Inferior parietal cortex (tissue), 1 donor: ENCODE measurements at regions not wholly inside any gene's neighbourhood (a gene's known extent, or its start where the extent isn't known, plus 50 kb on each side); places are given as distances from the start of the nearest gene placed in this dataset.
"Not testable (repeated sequence)": the region's sequence is repeated elsewhere in the genome, so short reads cannot be mapped to it uniquely, and the experiment has no call there.

Experiments
- DNase-seq: peaks from one replicate; pipeline ENCODE4 v3.0.0-alpha.2; 2016; ENCODE audit errors: extremely low spot score

DNA sequence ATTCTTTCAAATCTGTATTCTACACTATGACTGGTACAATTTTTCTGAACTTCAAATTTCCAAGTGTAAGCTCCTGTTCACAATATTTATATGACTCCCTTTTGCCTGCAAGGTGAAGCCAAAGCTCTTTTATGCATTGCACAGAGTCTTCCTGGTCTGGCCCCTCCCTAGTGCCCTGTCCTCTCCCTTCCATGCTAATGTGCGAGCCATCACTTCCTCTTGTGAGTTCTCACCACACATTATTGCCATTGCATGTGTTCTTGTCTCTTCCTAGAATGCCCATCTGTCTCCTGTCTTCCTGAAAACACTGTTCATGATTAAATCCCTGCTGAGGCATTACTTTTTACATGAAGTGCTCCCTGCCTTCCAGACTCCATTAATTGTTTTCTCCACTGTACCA, 169.9 kb downstream of the MC4R start:
- DNase-seq = no peak

DNA sequence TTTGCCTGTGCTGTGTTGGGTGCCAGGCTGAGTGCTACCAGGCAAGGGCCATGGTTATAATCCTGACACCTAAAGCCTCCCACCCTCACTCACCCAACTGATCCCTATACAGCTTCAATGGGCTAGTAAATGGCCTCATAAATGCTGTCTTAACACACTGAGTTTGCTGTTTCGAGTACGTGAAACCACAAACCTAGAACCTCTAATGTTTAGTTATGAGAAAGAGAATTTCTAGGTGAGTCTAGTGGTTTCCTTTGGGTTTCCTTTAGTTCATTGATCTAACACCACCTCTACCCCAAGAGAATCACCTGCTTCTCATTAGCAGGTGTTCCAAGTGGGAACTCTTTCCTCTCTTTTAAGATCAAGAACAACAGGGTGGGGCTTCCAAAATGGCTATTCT, 172.0 kb downstream of the MC4R start:
- no peak for DNase-seq

DNA sequence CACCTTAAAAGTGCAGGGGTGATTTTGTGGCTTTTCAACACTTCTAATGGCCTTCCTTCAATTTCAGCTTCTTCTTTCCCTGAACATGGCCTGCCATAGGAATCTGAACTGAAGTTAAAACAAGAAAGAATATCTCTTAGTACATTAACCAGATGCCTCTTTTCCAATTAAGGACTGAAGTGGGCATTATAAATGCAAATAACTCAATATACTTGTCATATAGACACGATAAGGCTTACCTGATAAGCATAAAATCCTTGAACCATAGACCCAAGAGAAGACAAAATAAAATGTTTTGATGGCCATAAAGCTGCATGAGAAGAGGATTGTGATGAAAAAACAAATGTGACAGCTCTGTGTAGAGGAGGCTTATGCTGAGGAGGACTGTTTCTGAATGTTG, 173.1 kb downstream of the MC4R start:
- DNase-seq = no peak

DNA sequence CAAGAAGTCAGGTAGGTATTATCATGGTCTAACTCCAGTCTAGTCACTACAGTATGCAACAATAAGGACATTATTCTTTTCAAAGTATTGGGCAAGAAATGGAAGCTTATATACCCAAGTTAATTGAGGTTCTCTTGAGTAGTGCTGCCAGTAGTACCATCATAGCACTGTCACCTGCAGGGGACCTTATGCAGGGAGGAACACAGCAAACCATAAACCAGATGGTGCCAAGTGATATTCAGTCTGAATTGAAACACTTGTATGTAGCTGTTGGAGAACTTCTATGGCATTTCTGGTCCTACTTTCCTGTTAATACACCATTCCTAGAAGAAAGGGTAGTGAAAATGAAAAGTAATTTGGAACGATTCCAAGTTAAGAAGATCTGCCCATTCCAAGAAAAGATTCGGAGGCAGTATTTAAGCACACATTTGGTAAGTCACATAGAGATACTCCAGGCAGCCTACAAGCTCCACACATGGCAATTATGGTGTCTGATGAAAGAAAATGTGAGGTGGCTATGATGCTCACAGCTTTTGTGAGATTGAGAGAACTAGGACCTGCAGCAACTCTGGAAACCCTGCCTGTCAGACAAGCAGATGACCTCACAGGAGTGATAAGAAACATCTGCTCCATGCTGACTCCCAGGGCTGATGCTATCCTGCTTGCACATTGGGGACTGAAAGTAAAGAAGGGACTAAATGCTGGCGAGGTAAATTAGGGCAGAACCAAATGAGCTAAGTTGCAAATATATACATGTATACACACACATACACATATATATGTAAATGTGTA, 174.7 kb downstream of the MC4R start:
- no peak for DNase-seq

DNA sequence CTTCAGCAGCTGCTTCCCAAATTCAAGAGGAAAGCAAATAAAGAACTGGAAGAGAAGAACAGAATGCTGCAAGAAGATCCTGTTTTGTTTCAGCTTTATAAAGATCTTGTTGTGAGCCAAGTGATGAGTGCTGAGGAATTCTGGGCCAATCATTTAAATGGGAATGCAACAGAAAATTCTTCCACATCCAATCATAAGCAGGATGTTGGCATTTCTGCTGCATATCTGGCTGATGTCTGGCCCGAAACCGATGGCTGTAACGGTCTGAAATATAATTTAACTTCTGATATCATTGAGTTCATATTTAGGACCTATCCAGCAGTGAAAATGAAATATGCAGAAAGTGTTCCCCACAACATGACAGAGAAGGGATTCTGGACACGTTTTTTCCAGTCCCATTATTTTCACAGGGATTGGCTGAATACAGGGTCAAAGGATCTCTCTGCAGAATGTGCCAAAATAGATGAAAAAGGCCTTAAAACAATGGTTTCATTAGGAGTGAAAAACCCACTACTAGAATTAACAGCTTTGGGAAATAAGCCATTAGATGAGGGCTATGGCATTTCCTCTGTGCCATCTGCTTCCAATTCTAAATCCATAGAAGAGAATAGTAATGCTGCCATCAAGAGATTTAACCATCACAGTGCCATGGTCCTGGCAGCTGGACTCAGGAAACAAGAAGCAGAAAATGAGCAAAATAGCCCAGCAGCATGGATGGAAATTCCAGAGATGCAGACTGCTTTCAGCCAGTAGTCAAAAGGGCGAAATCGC, 175.6 kb downstream of the MC4R start:
- peak; percentile 7 for DNase-seq

DNA sequence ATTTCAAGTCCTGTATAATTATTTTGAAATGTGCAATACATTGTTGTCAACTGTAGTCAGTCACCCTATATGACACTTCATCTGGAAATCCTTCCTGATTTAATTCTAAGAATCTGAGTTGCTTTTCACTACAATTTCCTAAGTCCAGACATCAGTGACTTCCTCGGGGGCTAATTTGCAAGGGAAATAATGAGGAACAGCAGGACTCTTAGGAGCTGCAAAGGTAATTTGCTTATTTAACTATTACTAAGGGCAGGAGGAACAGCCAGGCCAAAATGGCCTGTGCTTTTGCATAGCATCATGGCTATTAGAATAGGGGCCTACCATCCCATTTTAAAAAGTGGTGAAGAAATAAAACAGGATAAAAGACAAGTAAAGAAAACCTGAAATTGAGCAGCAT, 178.8 kb downstream of the MC4R start:
- DNase-seq = no peak

DNA sequence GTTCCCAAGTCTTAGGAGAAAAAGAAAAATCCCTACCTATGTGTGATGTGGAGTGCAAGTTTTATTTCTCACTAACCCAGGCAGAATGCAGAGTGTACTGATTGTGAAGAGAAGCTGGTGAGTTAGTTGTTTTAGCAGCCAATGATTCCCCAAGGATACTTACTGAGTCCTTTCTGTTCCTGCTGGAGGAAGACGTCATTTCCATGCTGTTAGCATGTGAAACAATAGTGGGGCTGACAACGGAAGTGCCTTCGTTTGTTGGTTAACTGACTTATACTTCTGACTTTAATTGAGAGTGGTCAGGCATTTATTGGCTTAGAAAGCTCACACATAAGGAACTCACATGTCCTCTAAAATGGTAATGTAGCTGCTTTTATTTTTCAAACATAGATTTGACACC, 180.6 kb downstream of the MC4R start:
- DNase-seq = no peak

DNA sequence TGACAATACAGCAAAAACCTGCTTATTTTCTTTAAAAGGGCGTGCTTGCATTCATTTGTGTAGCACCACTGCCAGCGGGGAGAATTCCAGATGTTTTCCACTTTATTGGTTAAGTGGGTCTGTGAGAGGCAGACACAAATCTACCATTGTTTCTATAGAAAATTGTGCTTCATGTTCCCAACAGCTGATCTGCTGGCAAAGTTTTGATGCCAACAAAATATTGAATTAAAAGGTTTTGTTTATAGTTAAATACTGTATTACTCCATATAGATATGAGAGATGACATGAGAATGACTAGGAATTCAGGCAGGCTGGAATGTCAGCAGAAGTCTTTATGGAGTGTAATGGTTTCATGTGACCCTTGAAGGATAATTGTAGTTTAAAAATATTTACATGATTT, 182.7 kb downstream of the MC4R start:
- no peak for DNase-seq

DNA sequence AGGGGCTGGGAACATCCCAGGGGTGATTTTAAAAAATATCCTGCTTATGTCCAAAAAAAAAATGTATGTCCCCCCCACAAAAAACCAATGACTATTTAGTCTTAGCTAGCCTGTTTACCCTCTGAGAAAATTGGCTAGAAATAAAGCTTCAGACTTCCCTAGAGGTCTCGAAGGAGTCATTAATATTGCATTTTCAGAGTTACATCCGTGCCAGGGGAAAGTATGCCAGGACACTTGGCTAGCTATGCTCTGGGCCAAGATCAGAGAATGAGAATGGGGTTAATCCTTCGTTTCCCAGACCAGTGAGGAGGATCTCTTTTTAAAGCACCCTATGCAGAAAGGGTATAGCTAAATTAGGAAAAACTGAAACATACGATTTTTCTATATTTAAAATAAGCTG, 183.6 kb downstream of the MC4R start:
- DNase-seq = no peak

DNA sequence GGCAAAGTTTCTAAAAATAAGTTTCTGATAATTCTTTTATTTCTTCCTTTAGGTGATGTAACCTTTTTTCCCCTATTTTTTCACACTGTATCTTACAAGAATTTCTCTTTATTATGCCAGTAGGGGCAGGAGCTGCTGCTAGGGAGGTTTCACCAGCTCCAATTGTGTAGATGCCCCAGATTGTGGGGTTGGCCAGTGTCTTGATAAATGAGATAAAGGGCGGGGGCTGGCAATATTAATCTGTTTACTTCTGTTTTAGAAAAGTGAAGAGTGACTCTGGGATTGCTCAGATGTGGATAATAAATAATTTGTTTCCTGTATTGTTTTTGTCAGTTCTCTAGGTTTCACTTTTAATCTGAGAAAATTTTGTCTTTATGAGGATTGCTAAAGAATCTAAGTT, 190.4 kb downstream of the MC4R start:
- DNase-seq = no peak

DNA sequence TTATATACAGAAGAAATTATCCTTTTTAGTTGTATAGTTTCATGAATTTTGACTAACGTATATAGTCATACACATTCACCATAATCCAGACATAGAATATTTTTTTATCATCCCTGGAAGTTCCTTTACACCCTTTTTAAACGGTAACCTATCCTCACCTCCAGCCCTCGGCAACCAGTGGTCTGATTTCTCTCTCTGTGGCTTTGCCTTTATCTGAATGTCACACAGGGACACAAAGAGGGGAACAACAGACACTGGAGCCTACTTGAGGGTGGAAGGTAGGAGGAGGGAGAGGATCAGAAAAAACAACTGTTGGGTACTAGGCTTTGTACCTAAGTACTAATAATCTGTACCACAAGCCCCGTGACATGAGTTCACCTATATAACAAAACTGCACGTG, 191.9 kb downstream of the MC4R start:
- DNase-seq = no peak

DNA sequence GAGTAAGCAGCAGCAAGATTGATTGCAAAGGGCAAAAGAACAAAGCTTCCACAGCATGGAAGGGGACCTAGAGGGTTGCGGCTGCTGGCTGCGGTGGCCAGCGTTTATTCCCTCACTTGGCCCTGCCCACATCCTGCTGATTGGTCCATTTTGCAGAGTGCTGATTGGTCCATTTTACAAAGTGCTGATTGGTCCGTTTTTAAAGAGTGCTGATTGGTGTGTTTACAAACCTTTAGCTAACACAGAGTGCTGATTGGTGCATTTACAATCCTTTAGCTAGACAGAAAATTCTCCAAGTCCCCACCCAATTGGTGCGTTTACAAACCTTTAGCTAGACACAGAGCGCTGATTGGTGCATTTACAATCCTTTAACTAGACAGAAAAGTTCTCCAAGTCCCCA, 194.4 kb downstream of the MC4R start:
- DNase-seq = not testable (repeated sequence)

DNA sequence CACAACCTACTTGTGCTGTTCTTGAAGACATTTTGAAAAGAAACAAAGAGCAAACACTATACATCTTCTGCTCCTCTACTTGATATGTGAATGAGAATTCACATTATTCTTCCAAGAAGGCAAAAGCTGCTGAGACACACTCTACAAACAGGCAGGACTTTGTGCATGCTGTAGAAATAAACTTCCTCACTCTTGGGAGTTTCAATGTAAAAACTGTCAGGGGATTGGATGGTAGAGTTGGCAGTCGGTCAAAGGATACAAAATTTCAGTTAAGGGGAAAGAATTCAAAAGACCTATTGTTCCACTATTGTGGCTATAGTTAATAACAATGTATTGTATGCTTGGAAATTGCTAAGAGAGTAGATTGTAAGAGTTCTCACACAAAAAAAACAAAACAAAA, 196.3 kb downstream of the MC4R start:
- DNase-seq = no peak

DNA sequence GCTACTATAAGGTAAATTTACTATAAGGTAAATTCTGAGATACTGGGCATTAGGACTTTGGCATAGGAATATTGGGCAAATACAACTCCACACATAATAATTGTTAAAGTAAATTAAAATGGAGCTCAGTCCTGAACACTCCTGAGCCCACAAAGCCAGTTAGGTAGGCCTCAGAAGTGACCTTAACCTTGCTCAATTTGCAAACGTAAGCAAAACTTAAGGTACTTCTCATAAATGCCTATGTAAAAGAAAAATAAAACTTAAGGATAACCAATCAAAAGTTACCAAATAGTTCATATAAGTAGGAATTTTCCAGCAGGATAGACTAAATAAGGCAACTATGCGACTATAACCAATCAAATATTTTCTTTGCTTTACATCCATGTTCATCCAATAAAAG, 197.7 kb downstream of the MC4R start:
- DNase-seq = no peak

DNA sequence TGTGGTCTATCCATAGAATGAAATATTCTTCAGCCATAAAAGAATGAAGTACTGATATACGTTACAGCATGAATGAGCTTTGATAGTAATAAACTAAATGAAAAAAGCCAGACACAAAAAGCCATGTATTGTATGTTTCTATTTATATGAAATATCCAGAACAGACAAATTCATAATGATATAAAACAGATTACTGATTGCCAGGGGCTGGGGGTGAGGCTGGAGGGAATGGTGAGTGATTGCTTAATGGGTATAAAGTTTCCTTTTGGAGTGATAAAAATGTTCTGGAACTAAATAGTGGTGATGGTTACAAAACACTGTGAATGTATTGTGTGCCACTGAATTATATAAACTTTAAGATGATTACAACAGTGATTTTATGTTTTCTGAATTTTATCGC, 200.5 kb downstream of the MC4R start:
- DNase-seq = no peak

DNA sequence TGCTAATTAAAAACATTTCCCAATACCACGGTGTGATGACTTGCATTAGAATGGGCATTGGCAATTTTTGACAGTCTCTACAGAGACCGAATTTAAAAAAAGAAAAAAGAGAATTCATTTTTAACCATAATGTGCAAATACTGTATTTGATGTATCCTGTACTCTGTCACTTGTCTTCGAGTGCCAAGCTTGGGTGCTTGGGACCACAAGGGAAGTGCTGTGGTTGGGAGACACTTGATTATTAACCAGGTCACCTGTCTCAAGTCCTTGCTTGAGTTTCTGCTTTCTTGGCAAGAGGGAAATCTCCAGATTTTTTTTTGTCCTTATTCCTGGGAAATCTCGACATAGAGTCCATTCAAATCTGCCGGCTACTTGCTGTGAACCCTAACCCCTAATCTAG, 209.0 kb downstream of the MC4R start:
- DNase-seq = no peak

DNA sequence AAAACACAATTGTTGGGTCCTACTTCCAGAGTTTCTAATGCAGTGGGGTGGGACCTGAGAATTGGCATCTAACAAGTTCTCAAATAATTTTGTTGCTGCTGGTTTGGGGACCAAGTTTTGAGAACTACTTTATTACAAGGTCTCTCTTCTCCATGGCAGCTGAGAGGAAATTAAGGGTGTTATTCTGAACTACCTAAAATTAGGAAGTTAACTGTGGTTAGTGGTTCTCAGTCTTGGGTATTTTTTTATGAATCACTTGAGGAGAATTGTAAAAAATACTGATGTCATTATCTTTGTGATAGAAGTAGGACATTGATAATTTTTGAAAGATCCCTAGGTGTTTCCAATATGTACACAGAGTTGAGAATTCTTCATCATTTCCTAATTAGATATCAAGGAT, 210.2 kb downstream of the MC4R start:
- no peak for DNase-seq

DNA sequence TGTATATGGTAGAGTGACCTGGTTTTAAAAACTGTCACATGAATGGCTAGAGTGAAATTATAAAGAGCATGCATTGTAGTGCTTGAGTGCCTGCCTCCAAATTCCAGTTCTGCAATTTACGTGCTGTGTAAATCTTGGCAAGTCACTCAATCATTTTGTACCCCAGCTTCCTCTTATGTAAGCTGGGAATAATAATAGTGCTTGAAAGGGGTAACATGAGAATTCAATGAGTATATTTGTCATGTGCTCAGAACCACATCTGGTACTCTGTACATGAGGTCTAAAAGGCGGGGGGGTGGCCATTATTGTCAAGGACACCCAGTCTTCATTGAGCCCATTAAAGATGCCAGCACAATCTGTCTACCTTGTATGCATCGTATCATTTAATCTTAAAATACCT, 214.8 kb downstream of the MC4R start:
- no peak for DNase-seq

DNA sequence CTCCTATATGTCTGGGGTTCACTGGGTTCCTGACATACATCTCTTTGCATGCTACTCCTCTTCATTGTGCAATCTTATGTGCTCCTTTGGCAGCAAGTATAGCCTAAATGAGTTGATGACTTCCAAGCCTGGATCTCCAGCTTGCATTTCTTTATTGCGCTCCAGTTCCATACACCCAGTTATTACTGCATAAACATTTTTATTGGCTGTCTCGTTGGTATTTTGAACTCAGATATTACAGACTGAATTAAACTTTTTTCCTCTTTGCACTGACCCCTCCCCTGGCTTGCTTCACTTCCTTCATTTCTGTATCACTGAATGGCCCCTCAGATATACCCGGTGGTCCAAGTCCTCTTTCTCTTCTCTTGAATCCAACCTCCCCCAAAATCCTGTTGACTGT, 219.2 kb downstream of the MC4R start:
- DNase-seq = no peak

DNA sequence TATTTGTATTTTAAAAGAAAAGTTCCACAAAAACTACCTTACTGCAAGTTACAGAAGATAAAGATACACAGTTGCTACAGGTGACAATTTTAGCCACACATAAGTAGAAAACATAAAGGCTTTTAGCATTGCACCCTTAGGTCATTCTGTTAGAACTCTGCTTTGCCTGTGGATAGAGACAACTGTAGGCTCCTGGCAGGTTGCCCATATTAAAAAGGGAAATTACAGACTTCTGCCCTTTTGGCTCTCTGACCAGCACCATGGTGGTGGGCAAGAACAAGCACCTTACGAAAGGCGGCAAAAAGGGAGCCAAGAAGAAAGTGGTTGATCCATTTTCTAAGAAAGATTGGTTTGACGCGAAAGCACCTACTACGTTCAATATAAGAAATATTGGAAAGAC, 223.3 kb downstream of the MC4R start:
- no peak for DNase-seq

DNA sequence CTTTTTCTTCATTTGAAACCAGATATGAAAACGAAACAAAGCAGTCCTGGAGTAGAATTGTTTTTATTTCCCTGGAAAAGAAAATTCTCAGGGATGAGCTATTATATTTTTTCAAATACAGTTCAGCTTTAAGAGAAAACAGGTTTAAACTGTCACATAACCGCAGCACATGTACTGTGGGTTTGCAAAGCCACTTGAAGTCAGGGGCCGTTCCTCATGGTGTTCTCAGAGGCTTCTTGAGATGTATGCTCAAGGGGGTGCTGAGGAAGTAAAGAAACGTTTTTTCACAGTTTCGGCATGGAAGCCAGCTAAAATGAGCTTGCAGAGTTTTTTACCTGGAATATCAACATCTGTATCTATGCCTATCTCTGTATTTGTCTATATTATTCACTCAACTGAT, 225.3 kb downstream of the MC4R start:
- DNase-seq = no peak

DNA sequence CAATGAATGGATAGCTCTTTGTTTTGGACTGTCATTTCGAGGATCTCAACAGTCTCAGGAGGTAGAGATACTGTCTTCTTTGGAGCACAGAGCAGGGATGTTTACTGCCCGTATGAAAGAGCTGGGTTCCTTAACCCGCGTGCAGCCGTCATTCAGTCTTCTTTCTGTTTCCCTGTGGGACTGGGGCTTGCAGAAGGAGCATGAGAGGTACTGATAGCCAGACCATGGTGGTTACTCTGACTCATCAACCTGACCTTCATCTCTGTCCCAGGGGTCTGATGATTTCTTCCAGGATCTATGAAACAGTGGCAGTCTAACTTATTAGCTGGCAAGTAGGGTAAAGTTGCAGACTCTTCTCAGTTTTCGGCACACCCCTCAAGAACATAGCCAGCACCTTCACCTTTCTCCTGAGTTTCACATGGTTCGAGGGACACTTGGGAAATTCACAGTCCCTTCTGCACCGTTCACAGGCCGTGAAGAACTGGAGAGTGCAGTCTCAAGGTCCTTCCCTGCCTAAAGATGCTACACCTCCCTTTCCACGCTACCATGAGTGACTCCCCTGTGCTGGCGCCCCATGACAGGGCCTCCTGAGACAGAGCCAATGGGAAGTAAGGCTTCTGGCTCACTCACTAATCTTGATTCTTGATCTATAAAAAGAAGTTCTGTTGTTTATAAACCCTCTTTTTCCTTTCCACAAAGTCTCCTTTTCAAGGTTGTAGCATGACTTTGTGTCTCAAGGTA, 226.2 kb downstream of the MC4R start:
- DNase-seq = no peak

DNA sequence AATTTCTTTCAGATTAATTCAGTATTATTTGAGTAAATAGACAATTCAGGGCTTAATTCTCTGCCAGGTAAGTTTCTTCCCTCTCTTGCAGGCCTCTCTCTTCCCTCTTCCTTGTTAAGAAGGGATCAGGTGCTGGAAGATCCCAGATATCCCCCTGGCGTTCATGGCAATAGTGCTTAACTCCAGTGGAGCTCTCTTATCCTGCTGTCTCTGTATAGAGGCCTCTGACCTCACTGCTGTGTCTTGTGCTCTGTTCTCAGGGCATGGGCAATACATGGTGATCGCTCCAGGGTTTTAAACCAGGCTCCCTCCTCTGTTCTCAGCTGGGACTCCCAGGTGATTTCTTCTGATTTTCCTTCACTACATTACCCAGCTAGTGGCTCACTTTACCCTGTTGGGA, 226.8 kb downstream of the MC4R start:
- no peak for DNase-seq
